CD14-positive monocyte (primary cell): ENCODE measurements at regions not wholly inside any gene's neighbourhood (a gene's known extent, or its start where the extent isn't known, plus 50 kb on each side); places are given as distances from the start of the nearest gene placed in this dataset.

Experiments used
- DNase-seq, 3 donors: peaks; one replicate each; pipeline ENCODE4 v3.0.0-alpha.2; 2011 to 2022
- H2AFZ ChIP-seq: 2 replicates; pipeline ENCODE4 v1.6.0; 2012; ENCODE audit warnings: mild to moderate bottlenecking, low read depth, low read length, inconsistent platforms; ENCODE audit not compliant: insufficient read depth, poor library complexity, severe bottlenecking
- H3K27ac ChIP-seq, 2 donors: 1 replicate in 1 of 2; 2 replicates in 1 of 2; pipeline ENCODE4 v1.5.1; 2012 to 2013; ENCODE audit warnings: low read length in 2 of 2, control low read depth in 1 of 2, inconsistent platforms in 1 of 2, low read depth in 1 of 2, mild to moderate bottlenecking in 1 of 2
- H3K27me3 ChIP-seq, 2 donors: one replicate each; pipeline versions ENCODE4 v1.6.0 to v1.6.1; 2011 to 2013; ENCODE audit warnings: low read length in 2 of 2; ENCODE audit not compliant: control insufficient read depth in 2 of 2, insufficient read depth in 2 of 2
- H3K36me3 ChIP-seq, 2 donors: replicated peaks in 1 of 2; 1 replicate in 1 of 2; 2 replicates in 1 of 2; pipeline versions ENCODE4 v1.5.1 to v1.6.1; 2012 to 2013; ENCODE audit warnings: low read length in 2 of 2, control low read depth in 1 of 2, inconsistent platforms in 1 of 2, mild to moderate bottlenecking in 1 of 2; ENCODE audit not compliant: insufficient read depth in 2 of 2, control insufficient read depth in 1 of 2
- H3K4me1 ChIP-seq, 2 donors: 1 replicate in 1 of 2; 2 replicates in 1 of 2; pipeline versions ENCODE4 v1.5.1 to v1.6.1; 2012 to 2013; ENCODE audit warnings: low read length in 2 of 2, control low read depth in 1 of 2, inconsistent platforms in 1 of 2, mild to moderate bottlenecking in 1 of 2, moderate library complexity in 1 of 2; ENCODE audit not compliant: insufficient read depth in 2 of 2, control insufficient read depth in 1 of 2
- H3K4me2 ChIP-seq: replicated peaks from 2 replicates; pipeline ENCODE3; 2012; ENCODE audit warnings: low read length, moderate library complexity, mild to moderate bottlenecking; ENCODE audit not compliant: poor library complexity, severe bottlenecking; ENCODE audit errors: extremely low read depth
- H3K4me3 ChIP-seq, 3 experiments: fragments of 200-600 bp in 1 of 3; sonication (generic) in 1 of 3; replicated peaks in 1 of 3; 1 replicate in 2 of 3; 2 replicates in 1 of 3; pipeline ENCODE4 v1.5.1; 2011 to 2013; ENCODE audit warnings: low read length in 3 of 3, mild to moderate bottlenecking in 3 of 3, control low read depth in 2 of 3, low read depth in 2 of 3, inconsistent platforms in 1 of 3, moderate library complexity in 1 of 3
- H3K79me2 ChIP-seq: 2 replicates; pipeline ENCODE4 v1.6.0; 2012; ENCODE audit warnings: mild to moderate bottlenecking, control low read depth, inconsistent platforms, low read length, moderate library complexity; ENCODE audit not compliant: insufficient read depth
- H3K9ac ChIP-seq: 2 replicates; pipeline ENCODE4 v1.6.0; 2017; ENCODE audit warnings: low read length, mild to moderate bottlenecking; ENCODE audit not compliant: insufficient read depth, poor library complexity, severe bottlenecking
- H3K9me3 ChIP-seq, 2 donors: replicated peaks in 1 of 2; 1 replicate in 1 of 2; 2 replicates in 1 of 2; pipeline versions ENCODE4 v1.5.1 to v1.6.1; 2012 to 2013; ENCODE audit warnings: low read length in 2 of 2, control low read depth in 1 of 2; ENCODE audit not compliant: control insufficient read depth in 1 of 2, insufficient read depth in 1 of 2
- H4K20me1 ChIP-seq: 2 replicates; pipeline ENCODE4 v1.6.0; 2012; ENCODE audit warnings: mild to moderate bottlenecking, low read length, control low read depth, moderate library complexity; ENCODE audit not compliant: insufficient read depth
- H3K27ac Mint-ChIP-seq, 7 donors: one replicate each; pipeline ENCODE4 v1.8.0; 2020; ENCODE audit warnings: mild to moderate bottlenecking in 7 of 7, mixed read lengths in 7 of 7, moderate library complexity in 6 of 7, inconsistent platforms in 2 of 7
- H3K27me3 Mint-ChIP-seq, 3 donors: one replicate each; pipeline ENCODE4 v1.8.0; 2021 to 2022; ENCODE audit warnings: low read depth in 3 of 3, mild to moderate bottlenecking in 3 of 3, mixed read lengths in 3 of 3, moderate library complexity in 3 of 3, inconsistent platforms in 1 of 3
- H3K36me3 Mint-ChIP-seq, 2 donors: one replicate each; pipeline ENCODE4 v1.8.0; 2020; ENCODE audit warnings: mixed read lengths in 2 of 2, inconsistent platforms in 1 of 2, mild to moderate bottlenecking in 1 of 2
- H3K4me1 Mint-ChIP-seq: one replicate; pipeline ENCODE4 v1.8.0; 2020; ENCODE audit warnings: mild to moderate bottlenecking, mixed read lengths
- H3K4me3 Mint-ChIP-seq, 2 donors: one replicate each; pipeline ENCODE4 v1.8.0; 2020; ENCODE audit warnings: mild to moderate bottlenecking in 2 of 2, mixed read lengths in 2 of 2, moderate library complexity in 1 of 2
- H3K9me3 Mint-ChIP-seq, 7 donors: one replicate each; pipeline ENCODE4 v1.8.0; 2020 to 2022; ENCODE audit warnings: mixed read lengths in 7 of 7, mild to moderate bottlenecking in 6 of 7, moderate library complexity in 6 of 7, inconsistent platforms in 2 of 7
- CTCF ChIP-seq: fragments of 200-600 bp; IDR thresholded peaks from one replicate; pipeline ENCODE4 v1.8.0; 2022; ENCODE audit warnings: antibody characterized with exemption, mild to moderate bottlenecking
- WGBS: methylation state at CpG from one replicate; pipeline ENCODE4 v1.1.5; 2013; ENCODE audit warnings: missing lambda C conversion rate; ENCODE audit not compliant: insufficient coverage; 5-methylcytosine and 5-hydroxymethylcytosine counted together
- intact Hi-C, 2 donors: fragments of 100-400 bp; cut with micrococcal nuclease; formaldehyde crosslinking; loops; one replicate each; pipeline versions ENCODE4 v1.15.0 to v1.15.1; 2023

- WGBS: 89% methylated on average over 1 of the region's 2 CpGs
- Mint-ChIP-seq H3K4me3 (no peak overlapping the region), H3K4me1 (no peaks in the 10 kb centered on the region), H3K27me3 (peaks cover 0 to 2% (median 0%) of the 10 kb centered on the region in 3 donors), H3K9me3 (peaks cover 0 to 13% (median 5%) of the 10 kb centered on the region in 7 donors), H3K27ac (no peak overlapping the region), H3K36me3 (no peaks in the 10 kb centered on the region)
- no peak for DNase-seq
- no peak for TF ChIP-seq CTCF
- no peaks in the 10 kb centered on the region for H3K79me2 ChIP-seq
- H3K27me3 ChIP-seq: no peaks in the 10 kb centered on the region
- no peak overlapping the region for H3K4me3 ChIP-seq
- H3K27ac ChIP-seq: no peak overlapping the region
- H3K4me2 ChIP-seq: no peak overlapping the region
- intact Hi-C loops: no loop called here
- peaks cover 7 to 11% of the 10 kb centered on the region in 2 donors for H3K9me3 ChIP-seq
- no peaks in the 10 kb centered on the region for H3K4me1 ChIP-seq
- no peaks in the 10 kb centered on the region for H4K20me1 ChIP-seq
- H3K9ac ChIP-seq: no peak overlapping the region
- no peaks in the 10 kb centered on the region for H3K36me3 ChIP-seq
- no peak overlapping the region for H2AFZ ChIP-seq
These were observed 276.3 kb upstream of the MYOCD start for GRCh38 chr17:12389421-12389820.

DNA sequence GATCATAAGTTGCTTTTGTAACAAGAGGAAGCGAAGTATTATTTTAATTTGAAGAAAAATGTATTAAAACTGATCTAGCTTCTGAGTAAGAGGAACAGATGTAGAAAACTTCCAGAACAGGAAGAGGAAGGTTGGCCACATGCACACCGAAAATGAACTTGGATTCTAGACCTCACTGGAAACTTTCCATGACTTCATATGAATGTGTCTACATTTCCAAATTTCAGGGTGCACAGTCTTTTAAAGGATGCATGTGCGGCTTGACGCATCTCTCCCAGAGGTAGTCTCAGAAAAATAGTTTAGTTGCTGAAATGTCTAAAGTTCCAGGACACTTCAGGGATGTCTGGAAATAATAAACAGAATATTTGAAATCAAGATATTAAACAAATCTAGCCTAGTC lies 275.1 kb upstream of the MYOCD start:
- no peak overlapping the region for H3K9ac ChIP-seq
- no peak overlapping the region for H2AFZ ChIP-seq
- Mint-ChIP-seq H3K4me3 (no peak overlapping the region), H3K9me3 (peaks cover 0 to 13% (median 8%) of the 10 kb centered on the region in 7 donors), H3K27ac (no peak overlapping the region), H3K4me1 (no peaks in the 10 kb centered on the region), H3K36me3 (no peaks in the 10 kb centered on the region), H3K27me3 (peaks cover 0 to 3% (median 2%) of the 10 kb centered on the region in 3 donors)
- H3K79me2 ChIP-seq: no peaks in the 10 kb centered on the region
- H3K9me3 ChIP-seq: peaks cover 7 to 11% of the 10 kb centered on the region in 2 donors
- H3K27ac ChIP-seq: no peak overlapping the region
- no peaks in the 10 kb centered on the region for H3K27me3 ChIP-seq
- H3K36me3 ChIP-seq: no peaks in the 10 kb centered on the region
- no peak for TF ChIP-seq CTCF
- H3K4me3 ChIP-seq: no peak overlapping the region
- WGBS: 38% methylated on average over 1 of the region's 4 CpGs
- no peaks in the 10 kb centered on the region for H3K4me1 ChIP-seq
- intact Hi-C loops: no loop called here
- DNase-seq: no peak
- no peak overlapping the region for H3K4me2 ChIP-seq
- no peaks in the 10 kb centered on the region for H4K20me1 ChIP-seq
